HEK293T (cell line): ENCODE measurements at regions not wholly inside any gene's neighbourhood (a gene's known extent, or its start where the extent isn't known, plus 50 kb on each side); places are given as distances from the start of the nearest gene placed in this dataset.

Experiments used
- ELF4 ChIP-seq: fragments of 450-650 bp; IDR thresholded peaks from 2 replicates; pipeline ENCODE4 v1.6.1; 2017; ENCODE audit warnings: antibody characterized with exemption
- FOXA1 ChIP-seq: fragments of 450-650 bp; IDR thresholded peaks from 2 replicates; pipeline ENCODE4 v1.6.1; 2016; ENCODE audit warnings: mild to moderate bottlenecking
- FOXK2 ChIP-seq: fragments of 450-650 bp; IDR thresholded peaks from 2 replicates; pipeline ENCODE4 v1.6.1; 2016; ENCODE audit warnings: mild to moderate bottlenecking
- FOXM1 ChIP-seq: fragments of 450-650 bp; IDR thresholded peaks from 2 replicates; pipeline ENCODE4 v1.6.1; 2017; ENCODE audit warnings: mild to moderate bottlenecking, borderline replicate concordance
- HDGF ChIP-seq: fragments of 450-650 bp; IDR thresholded peaks from 2 replicates; pipeline ENCODE4 v1.6.1; 2017; ENCODE audit warnings: antibody characterized with exemption, borderline replicate concordance
- LEF1 ChIP-seq: fragments of 450-650 bp; IDR thresholded peaks from 2 replicates; pipeline ENCODE4 v1.6.1; 2017; ENCODE audit warnings: mild to moderate bottlenecking, borderline replicate concordance
- PKNOX1 ChIP-seq: fragments of 450-650 bp; IDR thresholded peaks from 2 replicates; pipeline ENCODE4 v1.6.1; 2016
- SP1 ChIP-seq: fragments of 450-650 bp; IDR thresholded peaks from 2 replicates; pipeline ENCODE4 v1.6.1; 2017
- SUZ12 ChIP-seq: fragments of 450-650 bp; IDR thresholded peaks from 2 replicates; pipeline ENCODE4 v1.6.1; 2016; ENCODE audit warnings: mild to moderate bottlenecking
- TARDBP ChIP-seq: fragments of 450-650 bp; IDR thresholded peaks from 2 replicates; pipeline ENCODE4 v1.6.1; 2016
- ZNF384 ChIP-seq: fragments of 450-650 bp; IDR thresholded peaks from 2 replicates; pipeline ENCODE4 v1.6.1; 2016

- no peak for TF ChIP-seq PKNOX1
- no peak for TF ChIP-seq SP1
- no peak for TF ChIP-seq HDGF
- TF ChIP-seq FOXK2, result no peak
- TF ChIP-seq FOXM1, result no peak
- no peak for TF ChIP-seq LEF1
- TF ChIP-seq FOXA1, result no peak
- TF ChIP-seq ELF4, result no peak
- TF ChIP-seq ZNF384, result no peak
- no peak for TF ChIP-seq TARDBP
- TF ChIP-seq SUZ12, result no peak
These were observed 226.4 kb upstream of the MYT1L start for GRCh38 chr2:2557475-2557874.
